Endothelial cell of umbilical vein (primary cell): ENCODE measurements at regions not wholly inside any gene's neighbourhood (a gene's known extent, or its start where the extent isn't known, plus 50 kb on each side); places are given as distances from the start of the nearest gene placed in this dataset.

Experiments
- BruUV-seq: library from RNA; stranded (reverse); fragments of 400-500 nt; replicated peaks from 2 replicates; lab custom pipeline; 2021; lab: Mats Ljungman, UMichigan
- CTCF ChIA-PET: fragments of 300-600, 350-600 bp; sonication (Branson Sonifier 250); formaldehyde crosslinking; loops from one replicate; lab custom pipeline; 2021; ENCODE audit warnings: antibody characterized with exemption, inconsistent platforms; lab: Charles Lee
- POLR2A ChIA-PET: fragments of 300-600, 350-600 bp; sonication (Branson Sonifier 250); formaldehyde crosslinking; loops from one replicate; lab custom pipeline; 2021; ENCODE audit warnings: antibody characterized with exemption, inconsistent platforms; lab: Charles Lee
- DNase-seq: peaks from one replicate; pipeline ENCODE4 v3.0.0-alpha.2; 2011; ENCODE audit warnings: low read depth, low spot score
- FAIRE-seq: peaks from 2 replicates; lab custom pipeline; 2011; peaks lifted over from hg19 to GRCh38; lab: Jason Lieb, UNC
- H2AFZ ChIP-seq: 2 replicates; pipeline ENCODE4 v1.6.0; 2012; ENCODE audit warnings: low read depth, low read length, control low read depth, inconsistent platforms
- H3K27ac ChIP-seq: 2 replicates; pipeline ENCODE4 v1.5.1; 2011; ENCODE audit warnings: low read depth, mild to moderate bottlenecking, control low read depth, low read length, moderate library complexity; ENCODE audit not compliant: insufficient read depth
- H3K27me3 ChIP-seq, 2 experiments: 2 replicates each; pipeline versions ENCODE4 v1.6.0 to v1.6.1; 2011; ENCODE audit warnings: low read length in 2 of 2, mixed read lengths in 1 of 2; ENCODE audit not compliant: control insufficient read depth in 2 of 2, insufficient read depth in 2 of 2
- H3K36me3 ChIP-seq, 2 experiments: 2 replicates in 1 of 2; 3 replicates in 1 of 2; pipeline ENCODE4 v1.5.1; 2011; ENCODE audit warnings: low read length in 2 of 2, mild to moderate bottlenecking in 1 of 2, moderate library complexity in 1 of 2; ENCODE audit not compliant: control insufficient read depth in 2 of 2, insufficient read depth in 2 of 2; ENCODE audit errors: extremely low read depth in 1 of 2
- H3K4me1 ChIP-seq: 3 replicates; pipeline ENCODE4 v1.5.1; 2011; ENCODE audit warnings: mild to moderate bottlenecking, low read length; ENCODE audit not compliant: control insufficient read depth, insufficient read depth; ENCODE audit errors: extremely low read depth
- H3K4me2 ChIP-seq: 2 replicates; pipeline ENCODE4 v1.6.1; 2011; ENCODE audit warnings: low read length, control low read depth, mixed read lengths; ENCODE audit not compliant: insufficient read depth
- H3K4me3 ChIP-seq, 3 experiments: fragments of 200-600 bp in 1 of 3; sonication (generic), shearing (Covaris generic) in 1 of 3; replicated peaks in 1 of 3; 2 replicates each; pipeline ENCODE4 v1.5.1; 2011 to 2016; ENCODE audit warnings: control low read depth in 3 of 3, low read length in 3 of 3, mild to moderate bottlenecking in 2 of 3, inconsistent platforms in 1 of 3, low read depth in 1 of 3, moderate library complexity in 1 of 3; ENCODE audit not compliant: insufficient read depth in 1 of 3
- H3K79me2 ChIP-seq: 2 replicates; pipeline ENCODE4 v1.6.0; 2012; ENCODE audit warnings: low read length, inconsistent platforms; ENCODE audit not compliant: control insufficient read depth, insufficient read depth
- H3K9ac ChIP-seq: replicated peaks from 2 replicates; pipeline ENCODE3; 2011; ENCODE audit warnings: low read length, control low read depth; ENCODE audit not compliant: insufficient read depth; ENCODE audit errors: extremely low read depth
- H3K9me1 ChIP-seq: replicated peaks from 3 replicates; pipeline ENCODE4 v1.6.0; 2011; ENCODE audit warnings: mild to moderate bottlenecking, low read length; ENCODE audit not compliant: control insufficient read depth, insufficient read depth; ENCODE audit errors: extremely low read depth
- H3K9me3 ChIP-seq: replicated peaks from 2 replicates; pipeline ENCODE4 v1.5.1; 2012; ENCODE audit warnings: low read length, inconsistent platforms; ENCODE audit not compliant: control insufficient read depth, insufficient read depth
- H4K20me1 ChIP-seq: replicated peaks from 2 replicates; pipeline ENCODE3; 2011; ENCODE audit warnings: mild to moderate bottlenecking, low read length; ENCODE audit not compliant: control insufficient read depth, insufficient read depth; ENCODE audit errors: extremely low read depth
- CTCF ChIP-seq, 2 donors: IDR thresholded peaks; 1 replicate in 1 of 2; 2 replicates in 1 of 2; pipeline ENCODE4 v1.5.1; 2011; ENCODE audit warnings: low read length in 2 of 2, mild to moderate bottlenecking in 2 of 2, moderate library complexity in 2 of 2, control low read depth in 1 of 2, inconsistent platforms in 1 of 2, low read depth in 1 of 2; ENCODE audit not compliant: insufficient read depth in 1 of 2; ENCODE audit errors: extremely low read depth in 1 of 2
- EZH2 ChIP-seq: IDR thresholded peaks from 2 replicates; pipeline ENCODE4 v1.6.1; 2012; ENCODE audit warnings: borderline replicate concordance, low read depth, mild to moderate bottlenecking, moderate library complexity, low read length, inconsistent platforms; ENCODE audit not compliant: severe bottlenecking
- FOS ChIP-seq: IDR thresholded peaks from 2 replicates; pipeline ENCODE4 v1.6.1; 2011; ENCODE audit warnings: mild to moderate bottlenecking, low read length, moderate library complexity, borderline replicate concordance; ENCODE audit not compliant: insufficient read depth
- GATA2 ChIP-seq: IDR thresholded peaks from 2 replicates; pipeline ENCODE4 v1.7.0; 2011; ENCODE audit warnings: low read depth, mild to moderate bottlenecking, moderate library complexity, mixed read lengths, low read length; ENCODE audit not compliant: insufficient read length, insufficient read depth
- JUN ChIP-seq: IDR thresholded peaks from 2 replicates; pipeline ENCODE4 v1.6.1; 2011; ENCODE audit warnings: borderline replicate concordance, low read depth; ENCODE audit not compliant: insufficient read length, insufficient read depth
- MAX ChIP-seq: IDR thresholded peaks from 2 replicates; pipeline ENCODE4 v1.6.1; 2011; ENCODE audit not compliant: insufficient read depth, insufficient read length
- MYC ChIP-seq: IDR thresholded peaks from one replicate; pipeline ENCODE4 v1.6.1; 2011; ENCODE audit warnings: mild to moderate bottlenecking, low read depth, low read length
- POLR2A ChIP-seq: IDR thresholded peaks from 2 replicates; pipeline ENCODE4 v1.6.1; 2012; ENCODE audit warnings: low read depth, mild to moderate bottlenecking, control low read depth, low read length
- POLR2AphosphoS5 ChIP-seq: IDR thresholded peaks from 2 replicates; pipeline ENCODE4 v1.6.1; 2012; ENCODE audit warnings: low read depth, mild to moderate bottlenecking, control low read depth, low read length, moderate library complexity; ENCODE audit not compliant: insufficient read depth
- dilution Hi-C: fragments of 300-500 bp; cut with MboI; formaldehyde crosslinking; loops from one replicate; pipeline ENCODE4 v1.15.0; 2019; ENCODE audit warnings: low sequenced_read_pairs; ENCODE audit not compliant: extremely low pct_ligation_motif_present
- intact Hi-C: fragments of 100-400 bp; cut with micrococcal nuclease; formaldehyde crosslinking; loops from one replicate; pipeline ENCODE4 v1.10.0; 2022

- ChIA-PET POLR2A (no interaction called here), CTCF (no interaction called here)
- H3K9me3 ChIP-seq, result no peaks in the 10 kb centered on the region
- H3K4me1 ChIP-seq, result no peaks in the 10 kb centered on the region
- no peak for FAIRE-seq
- H3K27ac ChIP-seq, result no peak overlapping the region
- no peaks in the 10 kb centered on the region for H3K79me2 ChIP-seq
- no peak for DNase-seq
- H2AFZ ChIP-seq, result no peak overlapping the region
- no peaks in the 10 kb centered on the region for H3K36me3 ChIP-seq
- no peak overlapping the region for H3K4me2 ChIP-seq
- H4K20me1 ChIP-seq, result no peaks in the 10 kb centered on the region
- BruUV-seq, result no TSS peak
- H3K9me1 ChIP-seq, result no peaks in the 10 kb centered on the region
- no peaks in the 10 kb centered on the region for H3K27me3 ChIP-seq
- no peak overlapping the region for H3K4me3 ChIP-seq
- intact Hi-C loops, result no loop called here
- TF ChIP-seq EZH2, result no peak
- TF ChIP-seq JUN, result no peak
- no peak for TF ChIP-seq MAX
- TF ChIP-seq POLR2AphosphoS5, result no peak
- no peak for TF ChIP-seq FOS
- H3K9ac ChIP-seq, result no peak overlapping the region
- dilution Hi-C loops, result no loop called here
These were observed 201.6 kb upstream of the B3GAT1 start for GRCh38 chr11:134613646-134614045.

- Histone ChIP-seq H3K36me3 (no peaks in the 10 kb centered on the region), H4K20me1 (no peaks in the 10 kb centered on the region), H3K4me1 (no peaks in the 10 kb centered on the region), H3K4me3 (no peak overlapping the region), H2AFZ (no peak overlapping the region), H3K9ac (no peak overlapping the region), H3K4me2 (no peak overlapping the region), H3K27ac (no peak overlapping the region), H3K79me2 (no peaks in the 10 kb centered on the region), H3K27me3 (no peaks in the 10 kb centered on the region), H3K9me3 (no peaks in the 10 kb centered on the region), H3K9me1 (no peaks in the 10 kb centered on the region)
- CTCF ChIA-PET, result no interaction called here
- TF ChIP-seq JUN (no peak), EZH2 (no peak), GATA2 (no peak), CTCF (IDR thresholded peaks at IDR 0.05; ENCODE audit: extremely low read depth in 1 of 2, insufficient read depth in 1 of 2, low read depth in 1 of 2, low read length in 2 of 2) (no peak), POLR2AphosphoS5 (no peak), FOS (no peak), MYC (no peak), POLR2A (no peak), MAX (no peak)
- dilution Hi-C loops (no loop called here), intact Hi-C loops (no loop called here)
- DNase-seq (no peak), FAIRE-seq (no peak)
- POLR2A ChIA-PET, result no interaction called here
- no TSS peak for BruUV-seq
These were observed 200.3 kb upstream of the B3GAT1 start for GRCh38 chr11:134612140-134613030.
